PC-3 (cell line): ENCODE measurements at regions not wholly inside any gene's neighbourhood (a gene's known extent, or its start where the extent isn't known, plus 50 kb on each side); places are given as distances from the start of the nearest gene placed in this dataset.

Experiments used
- ATAC-seq: fragments of 200-7000 bp; cut with Tn5 transposase; 2 replicates; pipeline ENCODE4 v1.9.1; 2020; ENCODE audit warnings: mild to moderate bottlenecking, moderate library complexity
- BruUV-seq: library from RNA; stranded (reverse); fragments of 400-500 nt; replicated peaks from 2 replicates; lab custom pipeline; 2021; lab: Mats Ljungman, UMichigan
- CTCF ChIA-PET: fragments of 300-600 bp; sonication (Branson Sonifier 250); formaldehyde crosslinking; loops from one replicate; lab custom pipeline; 2022; ENCODE audit warnings: antibody characterized with exemption; lab: Charles Lee
- POLR2A ChIA-PET: fragments of 300-600 bp; sonication (Branson Sonifier 250); formaldehyde crosslinking; loops from one replicate; lab custom pipeline; 2022; ENCODE audit warnings: antibody characterized with exemption; ENCODE audit not compliant: unreplicated experiment; lab: Charles Lee
- DNase-seq: peaks from one replicate; pipeline ENCODE4 v3.0.0-alpha.2; 2015
- H2AFZ ChIP-seq: fragments of 300-600 bp; sonication (generic); 2 replicates; pipeline ENCODE4 v1.6.0; 2016; ENCODE audit warnings: antibody characterized with exemption, low read length
- H3F3A ChIP-seq: fragments of 300-600 bp; sonication (generic); one replicate; pipeline ENCODE4 v1.6.0; 2017; ENCODE audit warnings: antibody characterized with exemption, low read length, control low read depth, mild to moderate bottlenecking; ENCODE audit not compliant: unreplicated experiment
- H3K27ac ChIP-seq: fragments of 300-600 bp; sonication (generic); 2 replicates; pipeline ENCODE4 v1.5.1; 2016; ENCODE audit warnings: mild to moderate bottlenecking, low read length
- H3K27me3 ChIP-seq: fragments of 300-600 bp; sonication (generic); 2 replicates; pipeline ENCODE4 v1.6.1; 2016; ENCODE audit warnings: low read length, mixed read lengths
- H3K36me3 ChIP-seq: fragments of 300-600 bp; sonication (generic); 2 replicates; pipeline ENCODE4 v1.6.1; 2016; ENCODE audit warnings: low read depth, mixed run types, low read length, mixed read lengths
- H3K4me1 ChIP-seq: fragments of 300-600 bp; sonication (generic); 2 replicates; pipeline ENCODE4 v1.5.1; 2016; ENCODE audit warnings: low read length; ENCODE audit not compliant: insufficient read depth
- H3K4me2 ChIP-seq: fragments of 300-600 bp; sonication (generic); 2 replicates; pipeline ENCODE4 v1.6.0; 2016; ENCODE audit warnings: low read length
- H3K4me3 ChIP-seq: fragments of 300-600 bp; sonication (generic); 2 replicates; pipeline ENCODE4 v1.5.1; 2016; ENCODE audit warnings: mild to moderate bottlenecking, low read length, mixed read lengths
- H3K79me2 ChIP-seq: fragments of 300-600 bp; sonication (generic); 2 replicates; pipeline ENCODE4 v1.6.1; 2017; ENCODE audit warnings: low read length, mixed read lengths
- H3K9ac ChIP-seq: fragments of 300-600 bp; sonication (generic); 2 replicates; pipeline ENCODE4 v1.6.0; 2016; ENCODE audit warnings: mild to moderate bottlenecking, low read length
- H3K9me2 ChIP-seq: fragments of 300-600 bp; sonication (generic); replicated peaks from 2 replicates; pipeline ENCODE4 v1.6.1; 2016; ENCODE audit warnings: mixed run types, low read length, mixed read lengths
- H3K9me3 ChIP-seq: fragments of 300-600 bp; sonication (generic); 2 replicates; pipeline ENCODE4 v1.6.1; 2016; ENCODE audit warnings: low read length, mixed read lengths
- H4K20me1 ChIP-seq: fragments of 300-600 bp; sonication (generic); 2 replicates; pipeline ENCODE4 v1.6.1; 2016; ENCODE audit warnings: low read length, mixed read lengths
- CTCF ChIP-seq: fragments of 300-600 bp; sonication (generic); conservative IDR thresholded peaks from 2 replicates; pipeline ENCODE4 v1.5.1; 2017; ENCODE audit warnings: antibody characterized with exemption, low read depth, mild to moderate bottlenecking, low read length
- EZH2 ChIP-seq: fragments of 300-600 bp; sonication (generic); IDR thresholded peaks from one replicate; pipeline ENCODE4 v1.6.1; 2017; ENCODE audit warnings: antibody characterized with exemption, mild to moderate bottlenecking, low read length; ENCODE audit not compliant: unreplicated experiment
- EZH2phosphoT487 ChIP-seq: fragments of 300-600 bp; sonication (generic); IDR thresholded peaks from 2 replicates; pipeline ENCODE4 v1.6.1; 2018; ENCODE audit warnings: mild to moderate bottlenecking, antibody characterized with exemption, low read length, borderline replicate concordance
- intact Hi-C: fragments of 100-400 bp; cut with micrococcal nuclease; formaldehyde crosslinking; loops from 2 replicates; pipeline ENCODE4 v1.9.0; 2023

DNA sequence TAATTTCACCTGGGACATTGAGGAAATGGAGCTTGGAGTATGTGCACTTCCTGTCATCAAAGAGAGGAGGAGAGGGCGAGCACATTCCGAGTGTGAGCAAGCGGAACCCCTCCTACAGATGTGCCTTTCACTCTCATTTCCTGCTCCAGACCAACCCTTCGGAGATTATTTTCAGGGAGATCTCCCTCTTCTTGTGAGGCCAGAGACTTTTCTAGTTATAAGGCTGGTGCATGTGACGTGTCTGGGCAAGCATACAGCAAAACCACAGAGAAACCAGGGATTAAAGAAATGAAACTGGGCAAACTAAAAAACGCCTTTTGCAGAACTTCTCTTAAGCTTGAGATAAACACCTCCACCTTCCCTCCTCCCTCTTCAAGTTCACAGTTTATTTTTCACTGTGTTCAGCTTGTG is 409.2 kb upstream of the TCF4 start:
- CTCF ChIA-PET: no interaction called here
- no peak overlapping the region for H3K4me3 ChIP-seq
- no peaks in the 10 kb centered on the region for H4K20me1 ChIP-seq
- DNase-seq: no peak
- no peaks in the 10 kb centered on the region for H3K9me3 ChIP-seq
- no peaks in the 10 kb centered on the region for H3F3A ChIP-seq
- no peaks in the 10 kb centered on the region for H3K9me2 ChIP-seq
- POLR2A ChIA-PET: no interaction called here
- H3K79me2 ChIP-seq: no peaks in the 10 kb centered on the region
- no peak overlapping the region for H3K9ac ChIP-seq
- ATAC-seq: no peak
- H3K4me1 ChIP-seq: no peaks in the 10 kb centered on the region
- no peak overlapping the region for H3K4me2 ChIP-seq
- no TSS peak for BruUV-seq
- H3K36me3 ChIP-seq: no peaks in the 10 kb centered on the region
- no peak overlapping the region for H3K27ac ChIP-seq
- TF ChIP-seq CTCF (no peak), EZH2phosphoT487 (no peak), EZH2 (no peak)
- intact Hi-C loops: no loop called here
- H3K27me3 ChIP-seq: no peaks in the 10 kb centered on the region
- H2AFZ ChIP-seq: no peak overlapping the region

GRCh38 chr18:55996717-55997116 is 408.7 kb upstream of the TCF4 start:
- CTCF ChIA-PET: no interaction called here
- POLR2A ChIA-PET: no interaction called here
- no peak overlapping the region for H3K4me2 ChIP-seq

DNA sequence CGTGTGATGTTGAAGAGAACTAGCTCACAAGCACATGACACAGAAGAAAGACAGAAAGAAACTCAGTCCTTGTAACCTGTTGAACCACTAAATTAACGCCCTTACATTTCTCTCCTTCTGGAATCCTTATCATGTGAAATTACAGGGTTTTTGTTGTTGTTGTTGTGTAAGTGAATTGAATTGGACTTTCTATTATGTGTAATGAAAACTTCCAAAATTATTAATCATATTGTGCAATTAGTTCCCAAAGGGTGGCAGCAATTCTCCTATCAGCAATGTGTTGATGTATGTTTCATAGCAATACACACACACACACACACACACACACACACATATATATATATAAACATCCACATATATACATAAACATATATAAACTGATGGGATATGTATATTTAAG is 402.2 kb upstream of the TCF4 start:
- Histone ChIP-seq H3K9me2 (no peaks in the 10 kb centered on the region), H2AFZ (no peak overlapping the region), H4K20me1 (no peaks in the 10 kb centered on the region), H3K9ac (no peak overlapping the region), H3K79me2 (no peaks in the 10 kb centered on the region), H3K4me1 (no peaks in the 10 kb centered on the region), H3K36me3 (no peaks in the 10 kb centered on the region), H3K27me3 (no peaks in the 10 kb centered on the region), H3K27ac (no peak overlapping the region), H3F3A (no peaks in the 10 kb centered on the region), H3K4me2 (no peak overlapping the region), H3K9me3 (no peaks in the 10 kb centered on the region), H3K4me3 (no peak overlapping the region)
- TF ChIP-seq CTCF (no peak), EZH2 (no peak), EZH2phosphoT487 (no peak)
- ChIA-PET CTCF (no interaction called here), POLR2A (no interaction called here)
- intact Hi-C loops: no loop called here
- ATAC-seq: no peak
- BruUV-seq: no TSS peak
- no peak for DNase-seq

More at GRCh38 chr18:55996717-55997116, 408.7 kb upstream of the TCF4 start:
- Histone ChIP-seq H3K9me3 (no peaks in the 10 kb centered on the region), H3K4me1 (no peaks in the 10 kb centered on the region), H3K9me2 (no peaks in the 10 kb centered on the region), H2AFZ (no peak overlapping the region), H3K9ac (no peak overlapping the region), H3K79me2 (no peaks in the 10 kb centered on the region), H3F3A (no peaks in the 10 kb centered on the region), H4K20me1 (no peaks in the 10 kb centered on the region), H3K27me3 (no peaks in the 10 kb centered on the region), H3K4me3 (no peak overlapping the region), H3K27ac (no peak overlapping the region), H3K36me3 (no peaks in the 10 kb centered on the region)
- ATAC-seq (no peak), DNase-seq (no peak)
- TF ChIP-seq CTCF: no peak
- TF ChIP-seq EZH2phosphoT487: no peak
- TF ChIP-seq EZH2: no peak
- no TSS peak for BruUV-seq
- intact Hi-C loops: no loop called here
